Prostate gland (tissue), 1 donor: ENCODE measurements at regions not wholly inside any gene's neighbourhood (a gene's known extent, or its start where the extent isn't known, plus 50 kb on each side); places are given as distances from the start of the nearest gene placed in this dataset.

ENCODE experiments used
- POLR2A ChIP-seq: fragments of 450-650 bp; IDR thresholded peaks from one replicate; pipeline ENCODE4 v1.6.1; 2016; ENCODE audit warnings: antibody characterized with exemption, mild to moderate bottlenecking
- POLR2AphosphoS5 ChIP-seq: sonication (generic); formaldehyde crosslinking; IDR thresholded peaks from one replicate; pipeline ENCODE4 v1.6.1; 2017; ENCODE audit warnings: antibody characterized with exemption

DNA sequence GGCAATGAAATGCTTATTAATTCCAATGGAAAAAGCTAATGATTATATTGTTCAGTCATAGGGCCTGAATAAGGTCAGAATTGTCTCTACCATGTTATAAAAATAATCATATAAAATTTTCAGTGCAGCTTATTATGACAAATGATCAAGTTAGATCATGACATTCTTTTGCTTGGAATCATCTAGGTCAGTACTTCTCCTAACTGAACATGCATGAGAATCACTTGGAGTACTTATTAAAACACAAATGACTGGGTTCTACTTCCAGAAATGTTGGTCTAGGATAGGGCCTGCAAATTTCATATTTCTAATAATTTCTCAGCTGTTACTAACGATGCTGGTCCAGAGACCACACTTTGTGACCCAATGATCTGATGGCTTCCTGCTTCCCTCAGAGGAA is 806.0 kb upstream of the ZNF608 start:
- TF ChIP-seq POLR2AphosphoS5: no peak
- no peak for TF ChIP-seq POLR2A
